SK-N-SH (cell line): ENCODE measurements at regions not wholly inside any gene's neighbourhood (a gene's known extent, or its start where the extent isn't known, plus 50 kb on each side); places are given as distances from the start of the nearest gene placed in this dataset.
A peak's percentile ranks its signal among the peaks of the same experiment; 100 is the strongest.

ENCODE experiments used
- CTCF ChIA-PET: fragments of 300-600, 350-600 bp; formaldehyde crosslinking; extraction: SDS; loops from one replicate; lab custom pipeline; 2021; lab: Yijun Ruan, JAX
- POLR2A ChIA-PET: fragments of 350-600 bp; sonication (Branson Sonifier 250); formaldehyde crosslinking; extraction: SDS; loops from one replicate; lab custom pipeline; 2020; ENCODE audit warnings: antibody characterized with exemption, inconsistent platforms; lab: Yijun Ruan, JAX
- DNase-seq: peaks from one replicate; pipeline ENCODE4 v3.0.0; 2012
- H2AFZ ChIP-seq: fragments of 200-600 bp; sonication (generic); 2 replicates; pipeline ENCODE4 v1.8.1; 2016; ENCODE audit warnings: antibody characterized with exemption, mild to moderate bottlenecking, low read depth
- H3F3A ChIP-seq: fragments of 200-600 bp; sonication (generic); replicated peaks from 2 replicates; pipeline ENCODE3; 2016; ENCODE audit warnings: antibody characterized with exemption, mild to moderate bottlenecking; ENCODE audit not compliant: insufficient read depth
- H3K27ac ChIP-seq, 2 experiments: fragments of 200-500 bp in 1 of 2; fragments of 200-600 bp in 1 of 2; sonication (Bioruptor generic) in 1 of 2; sonication (generic), shearing (Covaris generic) in 1 of 2; 2 replicates each; pipeline versions ENCODE4 v1.5.1 to v1.6.1; 2014 to 2016; ENCODE audit warnings: low read depth in 2 of 2, inconsistent platforms in 1 of 2, low read length in 1 of 2, mild to moderate bottlenecking in 1 of 2, mixed read lengths in 1 of 2
- H3K27me3 ChIP-seq: fragments of 200-600 bp; sonication (generic), shearing (Covaris generic); 2 replicates; pipeline ENCODE4 v1.6.1; 2016; ENCODE audit warnings: mixed run types; ENCODE audit not compliant: insufficient read depth
- H3K36me3 ChIP-seq, 2 experiments: fragments of 200-500 bp in 1 of 2; fragments of 200-600 bp in 1 of 2; sonication (Bioruptor generic) in 1 of 2; sonication (generic) in 1 of 2; replicated peaks in 1 of 2; 2 replicates each; pipeline versions ENCODE3 to v1.5.1; 2014 to 2016; ENCODE audit warnings: low read length in 1 of 2, mild to moderate bottlenecking in 1 of 2; ENCODE audit not compliant: insufficient read depth in 2 of 2, control insufficient read depth in 1 of 2
- H3K4me1 ChIP-seq, 2 experiments: fragments of 200-500 bp in 1 of 2; fragments of 200-600 bp in 1 of 2; sonication (Bioruptor generic) in 1 of 2; sonication (generic), shearing (Covaris generic) in 1 of 2; 2 replicates each; pipeline versions ENCODE4 v1.5.1 to v1.6.1; 2014 to 2016; ENCODE audit warnings: low read depth in 1 of 2, low read length in 1 of 2, mixed run types in 1 of 2; ENCODE audit not compliant: insufficient read depth in 2 of 2, control insufficient read depth in 1 of 2
- H3K4me2 ChIP-seq: fragments of 200-600 bp; sonication (generic), shearing (Covaris generic); 2 replicates; pipeline ENCODE4 v1.6.1; 2017; ENCODE audit warnings: mixed run types
- H3K4me3 ChIP-seq, 2 experiments: fragments of 200-500 bp in 1 of 2; fragments of 200-600 bp in 1 of 2; sonication (Bioruptor generic) in 1 of 2; sonication (generic), shearing (Covaris generic) in 1 of 2; 2 replicates each; pipeline versions ENCODE4 v1.5.1 to v1.8.1; 2014 to 2016; ENCODE audit warnings: low read depth in 2 of 2, inconsistent platforms in 1 of 2, low read length in 1 of 2, mild to moderate bottlenecking in 1 of 2, mixed read lengths in 1 of 2, moderate library complexity in 1 of 2
- H3K79me2 ChIP-seq: fragments of 200-600 bp; sonication (generic); 2 replicates; pipeline ENCODE4 v1.8.1; 2017; ENCODE audit warnings: mild to moderate bottlenecking; ENCODE audit not compliant: insufficient read depth
- H3K9ac ChIP-seq: fragments of 200-600 bp; sonication (generic); 2 replicates; pipeline ENCODE4 v1.6.1; 2017; ENCODE audit warnings: mixed run types
- H3K9me2 ChIP-seq: fragments of 200-600 bp; sonication (generic); 2 replicates; pipeline ENCODE4 v1.6.1; 2017; ENCODE audit warnings: mixed run types
- H3K9me3 ChIP-seq: fragments of 200-600 bp; sonication (generic); 2 replicates; pipeline ENCODE4 v1.6.1; 2017; ENCODE audit warnings: mixed run types, mild to moderate bottlenecking, moderate library complexity
- H4K20me1 ChIP-seq: fragments of 200-600 bp; sonication (generic); 2 replicates; pipeline ENCODE4 v1.6.1; 2017; ENCODE audit warnings: mild to moderate bottlenecking, mixed run types; ENCODE audit not compliant: insufficient read depth
- EP300 ChIP-seq, 2 experiments: IDR thresholded peaks; 2 replicates each; pipeline versions ENCODE4 v1.4.0 to v1.6.1; 2012; ENCODE audit warnings: borderline replicate concordance in 1 of 2, low read depth in 1 of 2, low read length in 1 of 2
- FOSL2 ChIP-seq: IDR thresholded peaks from 2 replicates; pipeline ENCODE4 v1.4.0; 2012; ENCODE audit warnings: low read depth, mild to moderate bottlenecking, moderate library complexity, borderline replicate concordance
- FOXM1 ChIP-seq: IDR thresholded peaks from 2 replicates; pipeline ENCODE4 v1.4.0; 2012; ENCODE audit warnings: low read depth, mild to moderate bottlenecking
- JUND ChIP-seq: IDR thresholded peaks from 2 replicates; pipeline ENCODE4 v1.4.0; 2012
- MXI1 ChIP-seq: IDR thresholded peaks from 2 replicates; pipeline ENCODE4 v1.6.1; 2012; ENCODE audit warnings: mild to moderate bottlenecking, low read depth, low read length, improper control_type of control experiment
- NFIC ChIP-seq: IDR thresholded peaks from 2 replicates; pipeline ENCODE4 v1.4.0; 2012; ENCODE audit warnings: borderline replicate concordance
- NRF1 ChIP-seq: IDR thresholded peaks from 2 replicates; pipeline ENCODE4 v1.6.1; 2012; ENCODE audit warnings: low read depth, mild to moderate bottlenecking, low read length
- PBX3 ChIP-seq: IDR thresholded peaks from 2 replicates; pipeline ENCODE4; 2012
- RAD21 ChIP-seq: IDR thresholded peaks from 2 replicates; pipeline ENCODE4 v1.6.1; 2012; ENCODE audit warnings: mild to moderate bottlenecking, low read length
- RCOR1 ChIP-seq: fragments of 150-350 bp; IDR thresholded peaks from 2 replicates; pipeline ENCODE4 v1.6.1; 2017; ENCODE audit warnings: antibody characterized with exemption, low read length
- RXRA ChIP-seq: IDR thresholded peaks from 2 replicates; pipeline ENCODE4 v1.4.0; 2012; ENCODE audit warnings: low read depth, mild to moderate bottlenecking, borderline replicate concordance
- SIN3A ChIP-seq: IDR thresholded peaks from 2 replicates; pipeline ENCODE4 v1.6.1; 2012; ENCODE audit warnings: low read depth, mild to moderate bottlenecking, low read length, moderate library complexity, borderline replicate concordance
- SMC3 ChIP-seq: IDR thresholded peaks from 2 replicates; pipeline ENCODE4 v1.6.1; 2012; ENCODE audit warnings: low read depth, low read length, improper control_type of control experiment
- TAF1 ChIP-seq: IDR thresholded peaks from 2 replicates; pipeline ENCODE4 v1.6.1; 2012; ENCODE audit warnings: low read depth, mild to moderate bottlenecking, low read length, moderate library complexity, borderline replicate concordance
- TCF12 ChIP-seq: IDR thresholded peaks from 2 replicates; pipeline ENCODE4 v1.4.0; 2012
- YY1 ChIP-seq: IDR thresholded peaks from 2 replicates; pipeline ENCODE4 v1.4.0; 2012; ENCODE audit warnings: low read depth, mild to moderate bottlenecking
- WGBS: methylation state at CpG from one replicate; pipeline ENCODE4 v1.1.6; 2017; ENCODE audit warnings: low lambda C conversion rate; 5-methylcytosine and 5-hydroxymethylcytosine counted together
- TF ChIP-seq, protein P1 (sequence below): fragments of 150-350 bp; IDR thresholded peaks from 2 replicates; pipeline ENCODE4 v1.6.1; 2016; ENCODE audit warnings: mild to moderate bottlenecking, low read depth, low read length
- TF ChIP-seq, protein P2 (sequence below): fragments of 200-600 bp; sonication (generic); IDR thresholded peaks from 2 replicates; pipeline ENCODE4 v1.6.1; 2017; ENCODE audit warnings: antibody characterized with exemption, mild to moderate bottlenecking, moderate library complexity
- TF ChIP-seq, protein P3 (sequence below): IDR thresholded peaks from 2 replicates; pipeline ENCODE4 v1.4.0; 2012; ENCODE audit warnings: low read depth, borderline replicate concordance

- Histone ChIP-seq H3K4me1 (no peaks in the 10 kb centered on the region), H3K79me2 (no peaks in the 10 kb centered on the region), H2AFZ (no peak overlapping the region), H3F3A (no peaks in the 10 kb centered on the region), H4K20me1 (no peaks in the 10 kb centered on the region), H3K9me2 (no peaks in the 10 kb centered on the region), H3K9me3 (no peaks in the 10 kb centered on the region), H3K9ac (no peak overlapping the region), H3K27me3 (no peaks in the 10 kb centered on the region), H3K4me2 (no peak overlapping the region), H3K36me3 (no peaks in the 10 kb centered on the region), H3K27ac (0 out of 4 replicates have a peak overlapping the region, but pooled peaks of 1 of the 2 experiments have one; percentile 15), H3K4me3 (no peak overlapping the region)
- ChIA-PET CTCF (no interaction called here), POLR2A (no interaction called here)
- DNase-seq, result no peak
- no peak for TF ChIP-seq RCOR1
- TF ChIP-seq PBX3, result peak; percentile 88
- no peak for TF ChIP-seq NRF1
- no peak for TF ChIP-seq RXRA
- TF ChIP-seq, protein P1, sequence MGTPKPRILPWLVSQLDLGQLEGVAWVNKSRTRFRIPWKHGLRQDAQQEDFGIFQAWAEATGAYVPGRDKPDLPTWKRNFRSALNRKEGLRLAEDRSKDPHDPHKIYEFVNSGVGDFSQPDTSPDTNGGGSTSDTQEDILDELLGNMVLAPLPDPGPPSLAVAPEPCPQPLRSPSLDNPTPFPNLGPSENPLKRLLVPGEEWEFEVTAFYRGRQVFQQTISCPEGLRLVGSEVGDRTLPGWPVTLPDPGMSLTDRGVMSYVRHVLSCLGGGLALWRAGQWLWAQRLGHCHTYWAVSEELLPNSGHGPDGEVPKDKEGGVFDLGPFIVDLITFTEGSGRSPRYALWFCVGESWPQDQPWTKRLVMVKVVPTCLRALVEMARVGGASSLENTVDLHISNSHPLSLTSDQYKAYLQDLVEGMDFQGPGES, result no peak
- TF ChIP-seq TCF12, result peak; percentile 65
- no peak for TF ChIP-seq FOXM1
- TF ChIP-seq, protein P2, sequence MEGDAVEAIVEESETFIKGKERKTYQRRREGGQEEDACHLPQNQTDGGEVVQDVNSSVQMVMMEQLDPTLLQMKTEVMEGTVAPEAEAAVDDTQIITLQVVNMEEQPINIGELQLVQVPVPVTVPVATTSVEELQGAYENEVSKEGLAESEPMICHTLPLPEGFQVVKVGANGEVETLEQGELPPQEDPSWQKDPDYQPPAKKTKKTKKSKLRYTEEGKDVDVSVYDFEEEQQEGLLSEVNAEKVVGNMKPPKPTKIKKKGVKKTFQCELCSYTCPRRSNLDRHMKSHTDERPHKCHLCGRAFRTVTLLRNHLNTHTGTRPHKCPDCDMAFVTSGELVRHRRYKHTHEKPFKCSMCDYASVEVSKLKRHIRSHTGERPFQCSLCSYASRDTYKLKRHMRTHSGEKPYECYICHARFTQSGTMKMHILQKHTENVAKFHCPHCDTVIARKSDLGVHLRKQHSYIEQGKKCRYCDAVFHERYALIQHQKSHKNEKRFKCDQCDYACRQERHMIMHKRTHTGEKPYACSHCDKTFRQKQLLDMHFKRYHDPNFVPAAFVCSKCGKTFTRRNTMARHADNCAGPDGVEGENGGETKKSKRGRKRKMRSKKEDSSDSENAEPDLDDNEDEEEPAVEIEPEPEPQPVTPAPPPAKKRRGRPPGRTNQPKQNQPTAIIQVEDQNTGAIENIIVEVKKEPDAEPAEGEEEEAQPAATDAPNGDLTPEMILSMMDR, result no peak
- TF ChIP-seq RAD21, result no peak
- TF ChIP-seq, protein P3, sequence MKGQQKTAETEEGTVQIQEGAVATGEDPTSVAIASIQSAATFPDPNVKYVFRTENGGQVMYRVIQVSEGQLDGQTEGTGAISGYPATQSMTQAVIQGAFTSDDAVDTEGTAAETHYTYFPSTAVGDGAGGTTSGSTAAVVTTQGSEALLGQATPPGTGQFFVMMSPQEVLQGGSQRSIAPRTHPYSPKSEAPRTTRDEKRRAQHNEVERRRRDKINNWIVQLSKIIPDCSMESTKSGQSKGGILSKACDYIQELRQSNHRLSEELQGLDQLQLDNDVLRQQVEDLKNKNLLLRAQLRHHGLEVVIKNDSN, result no peak
- no peak for TF ChIP-seq MXI1
- peak in 1 of 2 experiments; percentile 41; a peak in 2 of 4 replicates for TF ChIP-seq EP300 (IDR thresholded peaks at IDR 0.05; ENCODE audit: borderline replicate concordance in 1 of 2, low read depth in 1 of 2, low read length in 1 of 2)
- TF ChIP-seq JUND, result peak; percentile 23; the same call in 1 of the 2 replicates
- TF ChIP-seq SMC3, result no peak
- no peak for TF ChIP-seq TAF1
- TF ChIP-seq NFIC, result peak; percentile 31; the same call in 1 of the 2 replicates
- no peak for TF ChIP-seq SIN3A
- peak; percentile 39; the same call in 1 of the 2 replicates for TF ChIP-seq FOSL2
- TF ChIP-seq YY1, result no peak
- WGBS, result 19% methylated on average over 3 of the region's 3 CpGs
Observed at GRCh38 chrX:97882306-97882705, 998.6 kb downstream of the RPA4 start.
